Gastrocnemius medialis (tissue), 4 donors: ENCODE measurements at regions not wholly inside any gene's neighbourhood (a gene's known extent, or its start where the extent isn't known, plus 50 kb on each side); places are given as distances from the start of the nearest gene placed in this dataset.

ENCODE experiments used
- ATAC-seq, 2 donors: fragments of 150-250 bp; one replicate each; pipeline ENCODE4 v1.9.1; 2016
- DNase-seq, 2 donors: peaks; one replicate each; pipeline ENCODE4 v3.0.0-alpha.2; 2019
- H3K27ac ChIP-seq, 4 donors: fragments of 200-600 bp; sonication (generic); 1 replicate in 1 of 4; 2 replicates in 3 of 4; pipeline ENCODE4 v1.5.1; 2016 to 2018; ENCODE audit warnings: mild to moderate bottlenecking in 2 of 4, moderate library complexity in 1 of 4
- H3K27me3 ChIP-seq, 3 donors: fragments of 200-600 bp; sonication (generic) in 2 of 3; 1 replicate in 1 of 3; 2 replicates in 2 of 3; pipeline versions ENCODE4 v1.5.1 to v1.6.0; 2016 to 2019; ENCODE audit warnings: mild to moderate bottlenecking in 1 of 3, moderate library complexity in 1 of 3
- H3K36me3 ChIP-seq, 2 donors: fragments of 200-600 bp; sonication (generic) in 1 of 2; one replicate each; pipeline ENCODE4 v1.5.1; 2017 to 2018
- H3K4me1 ChIP-seq, 2 donors: fragments of 200-600 bp; sonication (generic) in 1 of 2; one replicate each; pipeline ENCODE4 v1.5.1; 2016 to 2017; ENCODE audit warnings: mild to moderate bottlenecking in 2 of 2
- H3K4me3 ChIP-seq, 4 donors: fragments of 200-600 bp; sonication (generic) in 3 of 4; 1 replicate in 1 of 4; 2 replicates in 3 of 4; pipeline ENCODE4 v1.5.1; 2016 to 2019; ENCODE audit warnings: mild to moderate bottlenecking in 2 of 4
- H3K9me3 ChIP-seq, 3 donors: fragments of 200-600 bp; sonication (generic) in 2 of 3; 1 replicate in 1 of 3; 2 replicates in 2 of 3; pipeline ENCODE4 v1.5.1; 2016 to 2019
- CTCF ChIP-seq, 5 experiments: fragments of 450-650 bp in 3 of 5; fragments of 200-600 bp in 2 of 5; sonication (generic) in 2 of 5; IDR thresholded peaks in 4 of 5; conservative IDR thresholded peaks in 1 of 5; 1 replicate in 4 of 5; 2 replicates in 1 of 5; pipeline ENCODE4 v1.5.1; 2016 to 2019; ENCODE audit warnings: antibody characterized with exemption in 5 of 5, mild to moderate bottlenecking in 3 of 5, moderate library complexity in 3 of 5
- POLR2A ChIP-seq, 2 donors: fragments of 450-650 bp; IDR thresholded peaks; one replicate each; pipeline ENCODE4 v1.6.1; 2017; ENCODE audit warnings: antibody characterized with exemption in 2 of 2, mild to moderate bottlenecking in 2 of 2, moderate library complexity in 2 of 2
- in situ Hi-C, 4 donors: fragments of 200-750 bp; cut with MboI; loops; one replicate each; pipeline versions ENCODE4 v1.15.0 to v1.8.0; 2017; ENCODE audit warnings: low sequenced_read_pairs in 4 of 4
- intact Hi-C: fragments of 100-400 bp; cut with DNase I; formaldehyde crosslinking; loops from one replicate; pipeline ENCODE4 v1.15.1; 2023; ENCODE audit warnings: low total_unique reads

- DNase-seq (no peak), ATAC-seq (no peak)
- no peaks in the 10 kb centered on the region for H3K4me1 ChIP-seq
- in situ Hi-C loops (no loop called here), intact Hi-C loops (no loop called here)
- no peaks in the 10 kb centered on the region for H3K9me3 ChIP-seq
- no peaks in the 10 kb centered on the region for H3K36me3 ChIP-seq
- no peak overlapping the region for H3K4me3 ChIP-seq
- no peaks in the 10 kb centered on the region for H3K27me3 ChIP-seq
- no peak overlapping the region for H3K27ac ChIP-seq
- no peak for TF ChIP-seq POLR2A (IDR thresholded peaks at IDR 0.05)
- TF ChIP-seq CTCF (IDR thresholded peaks at IDR 0.05 in 4 of 5, conservative IDR thresholded peaks at IDR 0.05 in 1 of 5), result no peak
Measured at GRCh38 chr20:6501061-6501460, 266.4 kb upstream of the BMP2 start.

GRCh38 chr20:6499566-6499965 is 267.9 kb upstream of the BMP2 start:
- intact Hi-C loops, result no loop called here
- in situ Hi-C loops, result no loop called here
- ATAC-seq, result no peak

GRCh38 chr20:6496874-6497273 is 270.6 kb upstream of the BMP2 start:
- Histone ChIP-seq H3K36me3 (no peaks in the 10 kb centered on the region), H3K9me3 (no peaks in the 10 kb centered on the region), H3K4me3 (no peak overlapping the region), H3K27ac (no peak overlapping the region), H3K4me1 (no peaks in the 10 kb centered on the region), H3K27me3 (no peaks in the 10 kb centered on the region)
- DNase-seq (no peak), ATAC-seq (no peak)
- intact Hi-C loops, result no loop called here
- in situ Hi-C loops, result no loop called here
- TF ChIP-seq POLR2A (IDR thresholded peaks at IDR 0.05) (no peak), CTCF (IDR thresholded peaks at IDR 0.05 in 4 of 5, conservative IDR thresholded peaks at IDR 0.05 in 1 of 5) (no peak)

More at GRCh38 chr20:6499566-6499965, 267.9 kb upstream of the BMP2 start:
- Histone ChIP-seq H3K27me3 (no peaks in the 10 kb centered on the region), H3K4me1 (no peaks in the 10 kb centered on the region), H3K27ac (no peak overlapping the region), H3K9me3 (no peaks in the 10 kb centered on the region), H3K36me3 (no peaks in the 10 kb centered on the region), H3K4me3 (no peak overlapping the region)
- TF ChIP-seq POLR2A (IDR thresholded peaks at IDR 0.05), result no peak
- no peak for TF ChIP-seq CTCF (IDR thresholded peaks at IDR 0.05 in 4 of 5, conservative IDR thresholded peaks at IDR 0.05 in 1 of 5)
- DNase-seq, result no peak

GRCh38 chr20:6495907-6496306 is 271.6 kb upstream of the BMP2 start:
- Histone ChIP-seq H3K27ac (no peak overlapping the region), H3K36me3 (no peaks in the 10 kb centered on the region), H3K9me3 (no peaks in the 10 kb centered on the region), H3K4me3 (no peak overlapping the region), H3K27me3 (no peaks in the 10 kb centered on the region), H3K4me1 (no peaks in the 10 kb centered on the region)
- intact Hi-C loops (no loop called here), in situ Hi-C loops (no loop called here)
- DNase-seq (no peak), ATAC-seq (no peak)
- TF ChIP-seq CTCF (IDR thresholded peaks at IDR 0.05 in 4 of 5, conservative IDR thresholded peaks at IDR 0.05 in 1 of 5) (no peak), POLR2A (IDR thresholded peaks at IDR 0.05) (no peak)

GRCh38 chr20:6492271-6493055 is 275.0 kb upstream of the BMP2 start:
- Histone ChIP-seq H3K36me3 (no peaks in the 10 kb centered on the region), H3K9me3 (no peaks in the 10 kb centered on the region), H3K4me1 (no peaks in the 10 kb centered on the region), H3K27ac (no peak overlapping the region), H3K27me3 (no peaks in the 10 kb centered on the region), H3K4me3 (no peak overlapping the region)
- ATAC-seq (no peak), DNase-seq (no peak)
- in situ Hi-C loops (no loop called here), intact Hi-C loops (no loop called here)
- no peak for TF ChIP-seq CTCF (IDR thresholded peaks at IDR 0.05 in 4 of 5, conservative IDR thresholded peaks at IDR 0.05 in 1 of 5)
- TF ChIP-seq POLR2A (IDR thresholded peaks at IDR 0.05), result no peak
